ENCODE measurements at regions not wholly inside any gene's neighbourhood (a gene's known extent, or its start where the extent isn't known, plus 50 kb on each side); places are given as distances from the start of the nearest gene placed in this dataset.

DNA sequence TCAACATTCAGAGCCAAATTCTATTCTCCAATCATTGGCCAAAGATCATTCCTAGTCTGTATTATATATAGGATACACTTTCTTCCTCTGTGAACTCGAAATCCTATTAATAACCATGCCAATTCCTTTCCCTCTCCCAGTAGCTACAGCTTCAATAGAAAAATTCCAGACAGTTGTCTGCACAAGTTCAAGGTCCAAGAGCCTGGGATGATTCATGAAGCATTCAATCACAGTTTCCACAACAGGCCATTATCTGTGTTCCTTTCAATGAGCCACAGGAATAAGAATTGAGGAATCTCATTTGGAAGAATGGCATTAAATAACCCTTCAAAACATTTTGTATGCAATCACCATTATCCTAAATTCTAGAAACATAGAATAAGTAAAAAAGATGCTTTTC is 437.4 kb downstream of the RMST start:
- TF ChIP-seq, protein P1, sequence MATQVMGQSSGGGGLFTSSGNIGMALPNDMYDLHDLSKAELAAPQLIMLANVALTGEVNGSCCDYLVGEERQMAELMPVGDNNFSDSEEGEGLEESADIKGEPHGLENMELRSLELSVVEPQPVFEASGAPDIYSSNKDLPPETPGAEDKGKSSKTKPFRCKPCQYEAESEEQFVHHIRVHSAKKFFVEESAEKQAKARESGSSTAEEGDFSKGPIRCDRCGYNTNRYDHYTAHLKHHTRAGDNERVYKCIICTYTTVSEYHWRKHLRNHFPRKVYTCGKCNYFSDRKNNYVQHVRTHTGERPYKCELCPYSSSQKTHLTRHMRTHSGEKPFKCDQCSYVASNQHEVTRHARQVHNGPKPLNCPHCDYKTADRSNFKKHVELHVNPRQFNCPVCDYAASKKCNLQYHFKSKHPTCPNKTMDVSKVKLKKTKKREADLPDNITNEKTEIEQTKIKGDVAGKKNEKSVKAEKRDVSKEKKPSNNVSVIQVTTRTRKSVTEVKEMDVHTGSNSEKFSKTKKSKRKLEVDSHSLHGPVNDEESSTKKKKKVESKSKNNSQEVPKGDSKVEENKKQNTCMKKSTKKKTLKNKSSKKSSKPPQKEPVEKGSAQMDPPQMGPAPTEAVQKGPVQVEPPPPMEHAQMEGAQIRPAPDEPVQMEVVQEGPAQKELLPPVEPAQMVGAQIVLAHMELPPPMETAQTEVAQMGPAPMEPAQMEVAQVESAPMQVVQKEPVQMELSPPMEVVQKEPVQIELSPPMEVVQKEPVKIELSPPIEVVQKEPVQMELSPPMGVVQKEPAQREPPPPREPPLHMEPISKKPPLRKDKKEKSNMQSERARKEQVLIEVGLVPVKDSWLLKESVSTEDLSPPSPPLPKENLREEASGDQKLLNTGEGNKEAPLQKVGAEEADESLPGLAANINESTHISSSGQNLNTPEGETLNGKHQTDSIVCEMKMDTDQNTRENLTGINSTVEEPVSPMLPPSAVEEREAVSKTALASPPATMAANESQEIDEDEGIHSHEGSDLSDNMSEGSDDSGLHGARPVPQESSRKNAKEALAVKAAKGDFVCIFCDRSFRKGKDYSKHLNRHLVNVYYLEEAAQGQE (IDR thresholded peaks at IDR 0.05; ENCODE audit: low read depth, low read length), result no peak
- TF ChIP-seq, protein P2, sequence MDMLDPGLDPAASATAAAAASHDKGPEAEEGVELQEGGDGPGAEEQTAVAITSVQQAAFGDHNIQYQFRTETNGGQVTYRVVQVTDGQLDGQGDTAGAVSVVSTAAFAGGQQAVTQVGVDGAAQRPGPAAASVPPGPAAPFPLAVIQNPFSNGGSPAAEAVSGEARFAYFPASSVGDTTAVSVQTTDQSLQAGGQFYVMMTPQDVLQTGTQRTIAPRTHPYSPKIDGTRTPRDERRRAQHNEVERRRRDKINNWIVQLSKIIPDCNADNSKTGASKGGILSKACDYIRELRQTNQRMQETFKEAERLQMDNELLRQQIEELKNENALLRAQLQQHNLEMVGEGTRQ (IDR thresholded peaks at IDR 0.05; ENCODE audit: borderline replicate concordance, low read depth, low read length), result no peak
